Bone marrow (tissue), 2 donors: ENCODE measurements at regions not wholly inside any gene's neighbourhood (a gene's known extent, or its start where the extent isn't known, plus 50 kb on each side); places are given as distances from the start of the nearest gene placed in this dataset.

Experiments used
- DNase-seq, 2 donors: peaks; one replicate each; lab custom pipeline; 2025; lab: John Stamatoyannopoulos, UW

- no peak for DNase-seq
Observed at GRCh38 chr17:71283486-71283885, 837.3 kb upstream of the SOX9 start.

GRCh38 chr17:71284032-71284755 lies 836.6 kb upstream of the SOX9 start:
- DNase-seq = no peak

GRCh38 chr17:71286625-71287024 lies 834.2 kb upstream of the SOX9 start:
- no peak for DNase-seq

- DNase-seq = no peak
Observed at GRCh38 chr17:71287071-71287823, 833.6 kb upstream of the SOX9 start.

GRCh38 chr17:71292006-71292405 lies 828.8 kb upstream of the SOX9 start:
- DNase-seq = no peak

- no peak for DNase-seq
Observed at GRCh38 chr17:71296005-71296404, 824.8 kb upstream of the SOX9 start.

GRCh38 chr17:71301063-71301462 lies 819.8 kb upstream of the SOX9 start:
- DNase-seq = no peak

GRCh38 chr17:71302721-71303549 lies 817.9 kb upstream of the SOX9 start:
- DNase-seq = no peak

GRCh38 chr17:71304498-71305158 lies 816.2 kb upstream of the SOX9 start:
- DNase-seq = no peak

GRCh38 chr17:71313866-71314265 lies 807.0 kb upstream of the SOX9 start:
- no peak for DNase-seq

- no peak for DNase-seq
Observed at GRCh38 chr17:71315568-71315967, 805.3 kb upstream of the SOX9 start.

GRCh38 chr17:71316176-71316897 lies 804.5 kb upstream of the SOX9 start:
- DNase-seq = no peak

- no peak for DNase-seq
Observed at GRCh38 chr17:71320009-71320796, 800.6 kb upstream of the SOX9 start.

- DNase-seq = no peak
Observed at GRCh38 chr17:71325117-71325516, 795.7 kb upstream of the SOX9 start.

GRCh38 chr17:71325886-71326285 lies 794.9 kb upstream of the SOX9 start:
- no peak for DNase-seq

GRCh38 chr17:71327376-71328059 lies 793.3 kb upstream of the SOX9 start:
- no peak for DNase-seq

GRCh38 chr17:71329310-71330098 lies 791.3 kb upstream of the SOX9 start:
- no peak for DNase-seq

- no peak for DNase-seq
Observed at GRCh38 chr17:71330099-71330375, 790.8 kb upstream of the SOX9 start.

- DNase-seq = no peak
Observed at GRCh38 chr17:71331754-71332325, 789.0 kb upstream of the SOX9 start.
